ENCODE measurements at regions not wholly inside any gene's neighbourhood (a gene's known extent, or its start where the extent isn't known, plus 50 kb on each side); places are given as distances from the start of the nearest gene placed in this dataset.

DNA sequence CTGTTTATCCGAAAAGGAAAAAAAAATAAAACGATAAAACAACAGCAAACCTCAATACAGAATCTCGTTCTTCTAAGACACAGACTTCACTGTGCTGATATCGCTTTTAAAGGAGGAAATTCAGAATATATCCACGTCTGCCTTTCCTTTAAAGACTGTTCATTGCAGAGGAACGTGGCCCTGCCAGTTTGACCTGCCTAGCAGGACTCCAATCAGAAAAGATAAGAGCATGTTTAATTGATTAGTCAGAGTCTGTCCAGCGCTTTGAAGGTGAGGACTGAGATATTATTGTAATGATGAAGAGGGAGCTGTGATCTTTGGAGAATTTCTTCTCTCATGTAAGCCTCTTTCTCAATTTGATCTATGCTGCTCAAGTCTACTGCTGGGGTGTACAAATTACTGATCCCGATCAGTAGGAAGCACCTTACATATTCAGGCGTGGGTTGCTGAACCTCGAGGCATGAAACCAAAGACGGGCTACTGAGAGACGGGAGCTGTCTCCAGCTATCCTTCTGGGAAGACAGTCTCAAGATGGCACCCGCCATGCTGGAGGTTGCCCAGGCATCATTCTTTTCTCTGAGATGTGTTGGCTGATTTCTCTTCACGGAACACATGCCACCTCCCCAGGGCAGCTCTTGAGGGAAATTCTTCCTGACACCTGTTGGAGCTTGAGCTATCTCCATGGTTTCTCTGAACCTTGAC lies 146.1 kb downstream of the SHOX start:
- TF ChIP-seq SAP30 (IDR thresholded peaks at IDR 0.05; ENCODE audit: insufficient read depth, insufficient replicate concordance, low read length) (no peak), E2F6 (IDR thresholded peaks at IDR 0.05) (no peak), HDAC2 (IDR thresholded peaks at IDR 0.05; ENCODE audit: borderline replicate concordance in 1 of 2, low read depth in 2 of 2, low read length in 2 of 2) (no peak), KDM1A (IDR thresholded peaks at IDR 0.05; ENCODE audit: borderline replicate concordance, low read length) (no peak), TCF12 (IDR thresholded peaks at IDR 0.05; ENCODE audit: low read depth, low read length) (no peak)
- Histone ChIP-seq H2BK5ac (ENCODE audit: low read depth, low read length) (no peak overlapping the region), H4K5ac (ENCODE audit: insufficient read length, low read depth, low read length) (no peak overlapping the region), H2BK15ac (ENCODE audit: low read length) (no peak overlapping the region), H3K18ac (ENCODE audit: extremely low read depth, low read length) (no peak overlapping the region), H3K9ac (replicated peaks in 1 of 4; ENCODE audit: extremely low read depth in 1 of 4, low read depth in 3 of 4, low read length in 3 of 4) (no peak overlapping the region), H2BK120ac (replicated peaks; ENCODE audit: low read depth, low read length) (no peak overlapping the region), H3K56ac (replicated peaks; ENCODE audit: insufficient read length, low read depth, low read length) (no peak overlapping the region), H4K91ac (replicated peaks; ENCODE audit: insufficient read length, low read length) (no peak overlapping the region), H3K36me3 (ENCODE audit: control insufficient read depth in 2 of 4, insufficient read depth in 4 of 4, low read length in 3 of 4) (no peaks in the 10 kb centered on the region), H4K20me1 (replicated peaks in 1 of 2; ENCODE audit: control insufficient read depth in 1 of 2, insufficient read depth in 2 of 2, low read length in 2 of 2) (no peaks in the 10 kb centered on the region), H3K79me1 (ENCODE audit: low read depth, low read length) (no peaks in the 10 kb centered on the region), H3K27me3 (replicated peaks in 1 of 4; ENCODE audit: control insufficient read depth in 3 of 4, extremely low read depth in 1 of 4, insufficient read depth in 3 of 4, low read length in 3 of 4) (peaks cover 0 to 3% (median 0%) of the 10 kb centered on the region in 4 experiments; a peak in 1 of 7 replicates), H4K8ac (ENCODE audit: extremely low read depth, insufficient read depth, low read length) (no peak overlapping the region), H3K4me1 (replicated peaks in 1 of 4; ENCODE audit: control insufficient read depth in 3 of 4, insufficient read depth in 4 of 4, low read length in 3 of 4) (peaks cover 2 to 4% (median 3%) of the 10 kb centered on the region in 4 experiments), H3K4ac (replicated peaks; ENCODE audit: insufficient read length, low read depth, low read length) (no peak overlapping the region), H2AFZ (ENCODE audit: low read length) (0 out of 2 replicates have a peak overlapping the region, but pooled peaks have one; percentile 0), H3K4me3 (ENCODE audit: extremely low read depth in 1 of 4, insufficient read depth in 2 of 4, low read depth in 3 of 4, low read length in 4 of 4) (no peak overlapping the region), H2BK20ac (ENCODE audit: low read length) (no peak overlapping the region), H3K79me2 (ENCODE audit: control insufficient read depth in 1 of 2, insufficient read depth in 2 of 2, low read length in 2 of 2) (no peaks in the 10 kb centered on the region), H3K23me2 (ENCODE audit: low read depth, low read length) (no peaks in the 10 kb centered on the region), H2BK12ac (ENCODE audit: low read depth, low read length) (no peak overlapping the region), H3K23ac (ENCODE audit: insufficient read length) (no peak overlapping the region), H2AK5ac (ENCODE audit: low read depth, low read length) (no peak overlapping the region), H3K14ac (ENCODE audit: insufficient read length) (no peak overlapping the region), H3K9me3 (ENCODE audit: insufficient read depth in 2 of 2, low read depth in 1 of 2, low read length in 1 of 2) (no peaks in the 10 kb centered on the region), H3K27ac (ENCODE audit: low read depth, low read length) (no peak overlapping the region), H3K4me2 (ENCODE audit: insufficient read depth in 1 of 2, low read depth in 2 of 2, low read length in 2 of 2) (no peak overlapping the region)
- 84% methylated on average over 14 of the region's 14 CpGs; no CpG with 5 or more reads in 1 of the 2 experiments for WGBS, 2 experiments (ENCODE audit: extremely low coverage in 1 of 2, insufficient coverage in 1 of 2, insufficient read length in 1 of 2, insufficient replicate concordance in 2 of 2, low coverage in 1 of 2, low lambda C conversion rate in 2 of 2, missing lambda C conversion rate in 1 of 2)
- ChIA-PET POLR2A (ENCODE audit: partially characterized antibody) (no interaction called here), CTCF (ENCODE audit: partially characterized antibody) (no interaction called here)
- DNase-seq (ENCODE audit: low read depth in 1 of 2, low spot score in 2 of 2) = no peak
- no peak for FAIRE-seq

All from H1 (cell line).